CD14-positive monocyte (primary cell): ENCODE measurements at regions not wholly inside any gene's neighbourhood (a gene's known extent, or its start where the extent isn't known, plus 50 kb on each side); places are given as distances from the start of the nearest gene placed in this dataset.

Experiments used
- DNase-seq, 3 donors: peaks; one replicate each; pipeline ENCODE4 v3.0.0-alpha.2; 2011 to 2022
- H2AFZ ChIP-seq: 2 replicates; pipeline ENCODE4 v1.6.0; 2012; ENCODE audit warnings: mild to moderate bottlenecking, low read depth, low read length, inconsistent platforms; ENCODE audit not compliant: insufficient read depth, poor library complexity, severe bottlenecking
- H3K27ac ChIP-seq, 2 donors: 1 replicate in 1 of 2; 2 replicates in 1 of 2; pipeline ENCODE4 v1.5.1; 2012 to 2013; ENCODE audit warnings: low read length in 2 of 2, control low read depth in 1 of 2, inconsistent platforms in 1 of 2, low read depth in 1 of 2, mild to moderate bottlenecking in 1 of 2
- H3K27me3 ChIP-seq, 2 donors: one replicate each; pipeline versions ENCODE4 v1.6.0 to v1.6.1; 2011 to 2013; ENCODE audit warnings: low read length in 2 of 2; ENCODE audit not compliant: control insufficient read depth in 2 of 2, insufficient read depth in 2 of 2
- H3K36me3 ChIP-seq, 2 donors: replicated peaks in 1 of 2; 1 replicate in 1 of 2; 2 replicates in 1 of 2; pipeline versions ENCODE4 v1.5.1 to v1.6.1; 2012 to 2013; ENCODE audit warnings: low read length in 2 of 2, control low read depth in 1 of 2, inconsistent platforms in 1 of 2, mild to moderate bottlenecking in 1 of 2; ENCODE audit not compliant: insufficient read depth in 2 of 2, control insufficient read depth in 1 of 2
- H3K4me1 ChIP-seq, 2 donors: 1 replicate in 1 of 2; 2 replicates in 1 of 2; pipeline versions ENCODE4 v1.5.1 to v1.6.1; 2012 to 2013; ENCODE audit warnings: low read length in 2 of 2, control low read depth in 1 of 2, inconsistent platforms in 1 of 2, mild to moderate bottlenecking in 1 of 2, moderate library complexity in 1 of 2; ENCODE audit not compliant: insufficient read depth in 2 of 2, control insufficient read depth in 1 of 2
- H3K4me2 ChIP-seq: replicated peaks from 2 replicates; pipeline ENCODE3; 2012; ENCODE audit warnings: low read length, moderate library complexity, mild to moderate bottlenecking; ENCODE audit not compliant: poor library complexity, severe bottlenecking; ENCODE audit errors: extremely low read depth
- H3K4me3 ChIP-seq, 3 experiments: fragments of 200-600 bp in 1 of 3; sonication (generic) in 1 of 3; replicated peaks in 1 of 3; 1 replicate in 2 of 3; 2 replicates in 1 of 3; pipeline ENCODE4 v1.5.1; 2011 to 2013; ENCODE audit warnings: low read length in 3 of 3, mild to moderate bottlenecking in 3 of 3, control low read depth in 2 of 3, low read depth in 2 of 3, inconsistent platforms in 1 of 3, moderate library complexity in 1 of 3
- H3K79me2 ChIP-seq: 2 replicates; pipeline ENCODE4 v1.6.0; 2012; ENCODE audit warnings: mild to moderate bottlenecking, control low read depth, inconsistent platforms, low read length, moderate library complexity; ENCODE audit not compliant: insufficient read depth
- H3K9ac ChIP-seq: 2 replicates; pipeline ENCODE4 v1.6.0; 2017; ENCODE audit warnings: low read length, mild to moderate bottlenecking; ENCODE audit not compliant: insufficient read depth, poor library complexity, severe bottlenecking
- H3K9me3 ChIP-seq, 2 donors: replicated peaks in 1 of 2; 1 replicate in 1 of 2; 2 replicates in 1 of 2; pipeline versions ENCODE4 v1.5.1 to v1.6.1; 2012 to 2013; ENCODE audit warnings: low read length in 2 of 2, control low read depth in 1 of 2; ENCODE audit not compliant: control insufficient read depth in 1 of 2, insufficient read depth in 1 of 2
- H4K20me1 ChIP-seq: 2 replicates; pipeline ENCODE4 v1.6.0; 2012; ENCODE audit warnings: mild to moderate bottlenecking, low read length, control low read depth, moderate library complexity; ENCODE audit not compliant: insufficient read depth
- H3K27ac Mint-ChIP-seq, 7 donors: one replicate each; pipeline ENCODE4 v1.8.0; 2020; ENCODE audit warnings: mild to moderate bottlenecking in 7 of 7, mixed read lengths in 7 of 7, moderate library complexity in 6 of 7, inconsistent platforms in 2 of 7
- H3K27me3 Mint-ChIP-seq, 3 donors: one replicate each; pipeline ENCODE4 v1.8.0; 2021 to 2022; ENCODE audit warnings: low read depth in 3 of 3, mild to moderate bottlenecking in 3 of 3, mixed read lengths in 3 of 3, moderate library complexity in 3 of 3, inconsistent platforms in 1 of 3
- H3K36me3 Mint-ChIP-seq, 2 donors: one replicate each; pipeline ENCODE4 v1.8.0; 2020; ENCODE audit warnings: mixed read lengths in 2 of 2, inconsistent platforms in 1 of 2, mild to moderate bottlenecking in 1 of 2
- H3K4me1 Mint-ChIP-seq: one replicate; pipeline ENCODE4 v1.8.0; 2020; ENCODE audit warnings: mild to moderate bottlenecking, mixed read lengths
- H3K4me3 Mint-ChIP-seq, 2 donors: one replicate each; pipeline ENCODE4 v1.8.0; 2020; ENCODE audit warnings: mild to moderate bottlenecking in 2 of 2, mixed read lengths in 2 of 2, moderate library complexity in 1 of 2
- H3K9me3 Mint-ChIP-seq, 7 donors: one replicate each; pipeline ENCODE4 v1.8.0; 2020 to 2022; ENCODE audit warnings: mixed read lengths in 7 of 7, mild to moderate bottlenecking in 6 of 7, moderate library complexity in 6 of 7, inconsistent platforms in 2 of 7
- WGBS: methylation state at CpG from one replicate; pipeline ENCODE4 v1.1.5; 2013; ENCODE audit warnings: missing lambda C conversion rate; ENCODE audit not compliant: insufficient coverage; 5-methylcytosine and 5-hydroxymethylcytosine counted together
- intact Hi-C, 2 donors: fragments of 100-400 bp; cut with micrococcal nuclease; formaldehyde crosslinking; loops; one replicate each; pipeline versions ENCODE4 v1.15.0 to v1.15.1; 2023
- TF ChIP-seq, protein P1 (sequence below): fragments of 200-600 bp; IDR thresholded peaks from one replicate; pipeline ENCODE4 v1.8.0; 2022; ENCODE audit warnings: antibody characterized with exemption, mild to moderate bottlenecking

GRCh38 chr2:220991972-220992371, 580.1 kb downstream of the EPHA4 start:
- Histone ChIP-seq H3K9me3 (peaks cover 0 to 3% of the 10 kb centered on the region in 2 donors), H3K27me3 (no peaks in the 10 kb centered on the region), H4K20me1 (no peaks in the 10 kb centered on the region), H2AFZ (no peak overlapping the region), H3K27ac (no peak overlapping the region), H3K4me2 (no peak overlapping the region), H3K4me1 (no peaks in the 10 kb centered on the region), H3K9ac (no peak overlapping the region), H3K36me3 (no peaks in the 10 kb centered on the region), H3K79me2 (no peaks in the 10 kb centered on the region), H3K4me3 (no peak overlapping the region)
- intact Hi-C loops: no loop called here
- no peaks in the 10 kb centered on the region for H3K4me1 Mint-ChIP-seq
- H3K9me3 Mint-ChIP-seq: peaks cover 0 to 10% (median 3%) of the 10 kb centered on the region in 7 donors
- H3K36me3 Mint-ChIP-seq: no peaks in the 10 kb centered on the region
- DNase-seq: no peak
- no peak overlapping the region for H3K4me3 Mint-ChIP-seq
- no peaks in the 10 kb centered on the region for H3K27me3 Mint-ChIP-seq
- TF ChIP-seq, protein P1, sequence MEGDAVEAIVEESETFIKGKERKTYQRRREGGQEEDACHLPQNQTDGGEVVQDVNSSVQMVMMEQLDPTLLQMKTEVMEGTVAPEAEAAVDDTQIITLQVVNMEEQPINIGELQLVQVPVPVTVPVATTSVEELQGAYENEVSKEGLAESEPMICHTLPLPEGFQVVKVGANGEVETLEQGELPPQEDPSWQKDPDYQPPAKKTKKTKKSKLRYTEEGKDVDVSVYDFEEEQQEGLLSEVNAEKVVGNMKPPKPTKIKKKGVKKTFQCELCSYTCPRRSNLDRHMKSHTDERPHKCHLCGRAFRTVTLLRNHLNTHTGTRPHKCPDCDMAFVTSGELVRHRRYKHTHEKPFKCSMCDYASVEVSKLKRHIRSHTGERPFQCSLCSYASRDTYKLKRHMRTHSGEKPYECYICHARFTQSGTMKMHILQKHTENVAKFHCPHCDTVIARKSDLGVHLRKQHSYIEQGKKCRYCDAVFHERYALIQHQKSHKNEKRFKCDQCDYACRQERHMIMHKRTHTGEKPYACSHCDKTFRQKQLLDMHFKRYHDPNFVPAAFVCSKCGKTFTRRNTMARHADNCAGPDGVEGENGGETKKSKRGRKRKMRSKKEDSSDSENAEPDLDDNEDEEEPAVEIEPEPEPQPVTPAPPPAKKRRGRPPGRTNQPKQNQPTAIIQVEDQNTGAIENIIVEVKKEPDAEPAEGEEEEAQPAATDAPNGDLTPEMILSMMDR: no peak
- H3K27ac Mint-ChIP-seq: no peak overlapping the region

GRCh38 chr2:220994846-220995245, 577.3 kb downstream of the EPHA4 start:
- no peaks in the 10 kb centered on the region for H3K79me2 ChIP-seq
- Mint-ChIP-seq H3K36me3 (no peaks in the 10 kb centered on the region), H3K4me3 (no peak overlapping the region), H3K27me3 (no peaks in the 10 kb centered on the region), H3K27ac (no peak overlapping the region), H3K4me1 (no peaks in the 10 kb centered on the region), H3K9me3 (peaks cover 0 to 5% (median 3%) of the 10 kb centered on the region in 7 donors)
- no peak overlapping the region for H3K4me2 ChIP-seq
- no peak overlapping the region for H3K9ac ChIP-seq
- DNase-seq: no peak
- intact Hi-C loops: no loop called here
- WGBS: no CpG with 5 or more reads among the region's 3 CpGs
- H2AFZ ChIP-seq: no peak overlapping the region
- no peaks in the 10 kb centered on the region for H3K36me3 ChIP-seq
- H3K4me1 ChIP-seq: no peaks in the 10 kb centered on the region
- no peak overlapping the region for H3K27ac ChIP-seq
- H3K27me3 ChIP-seq: no peaks in the 10 kb centered on the region
- no peaks in the 10 kb centered on the region for H4K20me1 ChIP-seq
- no peak overlapping the region for H3K4me3 ChIP-seq
- H3K9me3 ChIP-seq: peaks cover 0 to 3% of the 10 kb centered on the region in 2 donors
- TF ChIP-seq, protein P1: no peak
